ENCODE measurements at regions not wholly inside any gene's neighbourhood (a gene's known extent, or its start where the extent isn't known, plus 50 kb on each side); places are given as distances from the start of the nearest gene placed in this dataset.

- DNase-seq = no peak
Observed at GRCh38 chr4:156643826-156644225, 327.8 kb downstream of the PDGFC start.

DNA sequence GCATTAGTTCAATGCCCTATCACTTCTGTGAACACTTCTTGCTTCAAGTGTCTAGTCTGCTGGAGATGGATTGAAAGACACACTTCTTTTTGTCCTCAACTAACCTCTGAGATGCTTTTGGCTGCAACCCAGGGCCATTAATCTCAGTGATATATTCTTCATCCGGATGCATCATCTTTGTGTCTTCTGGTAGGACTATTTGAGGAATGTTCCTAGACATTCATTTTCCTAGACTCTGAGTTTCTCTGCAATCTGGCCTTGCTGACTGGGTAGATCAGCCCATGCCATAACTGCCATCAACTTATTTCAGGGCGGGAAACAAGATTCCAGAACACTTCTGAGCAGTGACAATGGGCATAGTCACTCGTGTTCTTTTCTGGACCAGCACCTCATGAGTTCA, 329.4 kb downstream of the PDGFC start:
- peak; percentile 67 for DNase-seq

GRCh38 chr4:156638925-156639605, 332.5 kb downstream of the PDGFC start:
- peak; percentile 83 for DNase-seq

GRCh38 chr4:156638334-156638733, 333.3 kb downstream of the PDGFC start:
- peak; percentile 83 for DNase-seq

DNA sequence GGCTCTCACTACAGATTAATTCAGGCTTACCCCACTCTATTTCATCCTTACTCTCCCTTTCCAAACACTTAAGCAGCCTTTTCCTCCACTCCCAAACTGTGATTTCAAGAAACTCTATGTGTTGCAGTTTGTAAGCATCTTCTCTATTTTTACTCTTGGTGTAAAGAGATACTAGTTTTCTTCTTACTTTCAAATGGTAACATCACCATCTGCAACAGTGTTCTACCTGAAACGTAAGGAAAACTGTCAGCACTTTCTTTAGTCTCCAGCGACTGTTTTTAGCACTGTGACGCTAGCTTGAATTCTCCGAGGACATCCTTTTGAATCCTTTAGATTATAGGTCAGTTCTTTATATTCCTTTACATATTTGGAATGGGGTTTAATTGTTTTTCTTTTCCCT, 335.2 kb downstream of the PDGFC start:
- no peak for DNase-seq

DNA sequence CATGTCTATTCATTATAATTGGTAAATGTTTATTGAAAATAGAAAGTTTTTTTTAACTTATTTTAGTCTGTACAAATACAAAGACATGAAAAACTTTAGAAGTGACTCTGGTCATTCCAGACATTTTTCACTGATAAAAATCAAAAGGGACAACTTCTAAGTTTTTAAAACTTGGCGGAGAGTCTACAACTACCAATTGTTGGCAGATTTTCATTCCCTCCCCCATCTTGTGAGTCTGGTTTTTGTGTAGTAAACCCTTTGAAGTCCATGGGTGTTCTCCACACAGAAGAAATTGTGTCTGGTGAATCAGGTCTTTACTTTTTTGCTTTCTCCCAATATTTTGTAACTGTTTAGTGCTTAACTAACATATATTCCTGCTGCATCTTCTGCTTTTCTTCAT, 336.5 kb downstream of the PDGFC start:
- DNase-seq = no peak

DNA sequence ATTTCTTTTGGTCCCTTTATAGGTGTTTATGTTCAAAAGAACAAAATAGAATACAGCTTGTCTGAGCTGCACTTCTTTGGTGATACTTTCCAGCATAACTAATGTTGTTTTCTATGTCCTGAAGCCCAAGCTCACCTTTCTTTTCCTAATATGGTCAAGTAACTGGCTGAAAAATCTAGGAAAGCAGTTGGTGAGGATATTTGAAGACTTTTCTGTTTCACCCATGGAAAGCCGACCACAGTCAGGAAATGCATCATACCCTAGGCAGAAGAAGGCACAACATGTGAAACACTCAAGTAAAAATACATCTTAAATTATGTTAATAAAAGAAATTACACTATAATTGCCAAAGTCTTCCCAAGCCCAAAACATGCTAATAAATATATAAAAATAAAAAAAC, 337.0 kb downstream of the PDGFC start:
- DNase-seq = no peak

DNA sequence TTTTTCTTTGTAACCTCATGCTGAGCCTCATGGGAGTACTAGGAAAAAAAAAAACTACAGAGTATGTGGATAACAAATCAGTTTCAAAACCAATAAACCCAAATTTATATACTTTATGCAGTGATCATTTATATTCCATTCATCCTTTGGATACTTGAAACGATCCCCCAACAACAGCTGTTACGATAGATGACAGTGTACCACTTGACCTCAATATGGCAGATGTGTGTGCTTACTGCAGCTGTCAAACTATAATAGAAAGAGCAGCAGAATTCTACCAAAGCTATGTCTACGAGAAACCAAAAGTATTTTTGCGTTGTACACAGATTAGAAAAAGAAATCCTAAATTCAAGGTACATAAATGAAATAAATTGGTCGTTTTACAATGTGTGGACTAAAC, 337.8 kb downstream of the PDGFC start:
- no peak for DNase-seq

DNA sequence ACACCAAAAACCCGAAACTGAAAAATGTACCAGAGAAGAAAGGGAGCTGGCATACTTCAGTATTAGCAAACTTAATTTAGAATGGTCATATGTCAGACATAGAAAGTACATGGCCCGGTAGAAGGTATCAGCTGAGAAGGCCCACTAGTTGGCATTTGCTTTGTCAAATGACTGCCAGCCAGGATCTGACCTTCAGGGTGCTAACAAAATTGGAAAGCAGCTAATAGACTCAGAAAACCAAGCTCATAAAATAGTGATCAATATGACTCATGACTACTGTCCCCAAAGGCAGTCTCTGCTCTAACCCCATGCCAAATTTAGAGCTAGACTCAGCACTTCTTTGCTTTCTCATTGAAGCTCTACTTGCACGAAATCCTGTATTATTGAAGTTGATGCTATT, 342.7 kb downstream of the PDGFC start:
- no peak for DNase-seq

- no peak for DNase-seq
Observed at GRCh38 chr4:156623376-156623775, 348.2 kb downstream of the PDGFC start.

DNA sequence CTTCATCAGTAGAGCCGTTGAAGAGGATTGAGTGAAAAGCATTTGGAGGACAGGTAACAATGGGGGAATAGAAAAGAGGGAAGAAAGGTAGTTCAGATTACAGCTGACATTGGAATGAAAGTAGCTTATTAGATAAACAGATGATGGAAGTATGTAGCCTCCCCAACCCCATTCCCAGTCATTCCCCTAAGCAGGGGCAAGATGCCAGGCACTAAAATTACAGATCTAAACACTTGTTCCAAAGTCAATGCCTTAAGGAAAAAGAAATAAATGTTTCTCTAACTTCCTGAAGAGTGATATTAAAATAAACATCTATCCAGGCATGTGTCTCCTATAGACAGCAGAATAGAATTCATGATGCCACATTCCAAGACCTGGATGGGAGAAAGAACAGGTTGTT, 350.8 kb downstream of the PDGFC start:
- DNase-seq = peak; percentile 18

- no peak for DNase-seq
Observed at GRCh38 chr4:156619154-156619934, 352.3 kb downstream of the PDGFC start.

GRCh38 chr4:156615066-156615531, 356.5 kb downstream of the PDGFC start:
- DNase-seq = peak; percentile 90

GRCh38 chr4:156614536-156614935, 357.1 kb downstream of the PDGFC start:
- no peak for DNase-seq

DNA sequence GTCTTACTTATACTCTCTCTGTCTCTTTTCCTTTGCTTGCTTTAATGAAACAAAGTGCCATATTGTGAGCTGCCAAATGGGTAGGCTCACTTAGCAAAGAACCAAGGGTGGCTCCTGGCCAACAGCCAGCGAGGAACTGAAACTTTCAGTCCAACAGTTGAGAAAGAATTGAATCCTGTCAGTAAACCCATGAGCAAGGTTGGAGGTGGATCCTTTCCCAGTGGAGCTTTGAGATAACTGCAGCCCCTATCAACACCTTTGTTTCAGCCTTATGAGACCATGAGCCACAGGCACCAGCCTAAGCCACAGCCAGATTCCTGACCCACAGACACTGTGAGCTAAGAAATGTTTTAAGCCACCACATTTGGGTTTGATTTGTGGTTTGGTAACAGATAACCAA, 362.2 kb downstream of the PDGFC start:
- no peak for DNase-seq

DNA sequence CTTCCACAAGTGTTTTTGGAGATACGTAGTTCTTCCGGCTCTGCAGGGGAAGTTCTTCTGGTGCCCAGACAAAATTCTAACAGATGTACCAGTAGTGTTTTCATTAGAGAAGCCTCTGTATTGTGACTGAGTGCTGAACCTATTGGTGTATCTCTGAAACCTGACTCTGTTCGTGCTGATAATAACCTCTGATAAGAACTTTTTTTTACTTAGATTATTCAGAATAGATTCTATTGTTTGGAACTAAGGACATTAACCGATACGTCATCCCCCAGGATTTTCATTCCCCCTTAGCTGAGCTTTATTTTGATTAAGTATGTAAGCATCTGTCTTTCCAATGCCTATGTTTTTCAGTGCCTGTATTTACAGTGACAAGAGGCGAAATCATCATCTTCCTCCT, 362.9 kb downstream of the PDGFC start:
- no peak for DNase-seq

- no peak for DNase-seq
Observed at GRCh38 chr4:156607478-156607857, 364.1 kb downstream of the PDGFC start.

DNA sequence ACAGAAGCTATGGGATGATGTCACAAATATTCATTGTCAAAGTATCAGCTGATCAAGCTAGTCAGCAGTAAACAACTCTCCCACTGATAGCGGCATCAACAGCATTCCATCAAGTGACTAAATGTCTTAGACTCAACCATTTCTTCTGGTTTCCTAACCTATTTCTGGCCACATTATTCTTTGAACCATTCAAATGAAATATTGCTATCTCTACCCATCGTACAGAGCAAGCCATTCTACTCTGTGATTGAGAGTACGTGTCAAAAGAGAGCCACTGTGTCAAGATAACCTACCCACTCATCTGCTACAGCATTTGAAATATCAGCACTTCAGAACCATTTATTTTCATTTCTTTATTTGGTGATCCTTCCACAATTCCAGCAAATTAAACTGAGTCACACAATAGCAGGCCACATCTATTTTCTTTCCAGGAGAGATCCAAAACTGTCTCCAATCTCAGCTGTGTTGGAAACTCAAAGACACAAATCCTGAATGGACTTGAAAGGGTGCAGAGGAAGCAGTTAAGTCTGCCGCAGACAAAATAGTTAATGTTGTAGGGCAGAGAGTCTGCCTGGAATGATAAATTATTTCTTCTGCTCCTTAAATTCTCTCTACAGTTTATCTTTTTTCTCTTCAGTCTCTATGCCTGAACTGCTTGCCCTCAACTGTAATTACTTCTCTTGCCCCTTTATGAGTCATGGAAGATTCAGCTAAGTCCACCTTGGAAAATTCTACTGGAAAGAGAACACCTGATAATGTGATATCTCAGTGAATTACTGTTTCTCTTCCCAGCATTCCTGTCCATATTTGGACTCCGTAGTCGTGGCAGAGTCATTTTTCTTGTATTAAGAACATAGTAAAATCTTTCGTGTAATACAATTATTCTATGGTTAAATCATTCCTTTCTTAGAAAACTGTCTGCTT, 364.8 kb downstream of the PDGFC start:
- DNase-seq = peak; percentile 20

GRCh38 chr4:156598138-156598681, 373.4 kb downstream of the PDGFC start:
- peak; percentile 25 for DNase-seq

GRCh38 chr4:156596706-156597329, 374.8 kb downstream of the PDGFC start:
- DNase-seq = no peak

DNA sequence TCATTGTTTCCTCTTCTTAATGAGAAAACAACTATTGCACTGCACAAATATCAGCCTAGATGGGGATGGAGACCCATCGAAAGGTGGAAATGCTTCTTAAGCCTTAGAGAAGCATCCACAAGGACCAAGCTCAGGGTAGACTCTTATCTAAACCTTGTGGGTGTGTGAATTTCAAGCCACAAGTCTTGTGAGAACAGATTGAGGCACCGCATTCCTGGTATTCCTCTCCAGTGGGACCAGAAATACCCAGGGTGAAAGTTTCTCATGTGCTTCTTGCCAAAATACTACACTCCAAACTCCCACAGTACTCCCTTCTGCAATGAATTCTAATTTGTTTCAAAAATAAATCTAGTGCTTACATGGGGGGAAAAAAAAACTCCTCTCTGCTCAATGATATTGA, 375.6 kb downstream of the PDGFC start:
- DNase-seq = no peak

DNA sequence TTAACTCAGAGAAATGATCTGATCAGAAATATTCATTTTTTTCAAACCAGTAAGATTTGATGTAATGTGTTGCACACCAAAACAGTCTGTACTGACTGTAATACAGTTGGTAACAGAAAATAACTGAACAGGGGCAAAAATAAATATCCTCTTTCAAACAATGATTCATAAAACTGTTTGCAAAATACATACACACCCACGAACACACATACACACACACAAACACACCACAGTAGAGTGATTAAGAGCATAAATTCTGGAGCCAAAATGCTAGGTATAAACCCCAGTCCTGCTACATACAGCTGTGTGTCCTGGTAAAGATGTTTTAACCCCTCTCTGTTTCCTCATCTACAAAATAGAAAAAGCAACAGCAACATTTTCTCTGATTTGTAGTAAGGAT, 376.6 kb downstream of the PDGFC start:
- DNase-seq = no peak

- DNase-seq = no peak
Observed at GRCh38 chr4:156594624-156595023, 377.0 kb downstream of the PDGFC start.
